Dermis blood vessel endothelial cell (primary cell): ENCODE measurements at regions not wholly inside any gene's neighbourhood (a gene's known extent, or its start where the extent isn't known, plus 50 kb on each side); places are given as distances from the start of the nearest gene placed in this dataset.
"Not testable (repeated sequence)": the region's sequence is repeated elsewhere in the genome, so short reads cannot be mapped to it uniquely, and the experiment has no call there.

ENCODE experiments used
- DNase-seq: peaks from one replicate; pipeline ENCODE4 v3.0.0; 2010

DNA sequence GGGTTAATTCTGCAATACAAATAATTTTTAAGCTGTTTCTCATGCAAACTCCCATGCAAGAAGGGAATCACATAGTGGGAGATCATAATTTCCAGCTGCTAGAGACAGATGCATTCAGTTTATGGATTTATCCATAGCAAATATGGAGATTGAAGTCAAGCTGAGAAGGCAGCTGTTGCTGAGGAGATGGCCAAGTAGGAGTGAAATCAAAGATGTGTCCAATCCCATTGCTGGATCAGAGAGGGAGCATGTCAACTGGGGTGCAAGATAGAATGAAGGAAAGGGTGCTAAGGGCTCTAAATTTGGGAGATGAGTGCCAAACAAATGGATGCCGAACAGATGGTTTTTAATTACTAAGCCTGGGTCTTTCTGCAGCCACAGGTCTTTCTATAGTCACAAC lies 504.5 kb downstream of the NFIB start:
- no peak for DNase-seq

DNA sequence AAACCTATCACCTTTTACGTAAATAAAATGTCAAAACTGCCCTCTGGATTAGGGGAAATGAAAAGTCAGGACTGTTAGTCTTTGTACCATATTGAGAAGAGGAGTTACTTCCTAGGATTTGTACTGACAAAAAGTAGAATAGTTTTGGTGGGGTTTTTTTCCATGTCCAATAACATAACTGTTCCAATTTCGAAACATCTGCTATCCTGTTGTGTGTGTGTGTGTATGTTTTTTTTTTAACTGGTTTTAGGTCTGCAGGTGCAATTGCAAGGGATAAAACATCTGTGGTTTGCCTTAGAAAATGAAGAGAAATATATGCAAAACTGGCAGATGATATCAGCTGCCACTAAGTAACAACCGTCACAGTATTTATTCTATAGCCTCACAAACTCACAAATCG lies 506.8 kb downstream of the NFIB start:
- DNase-seq: no peak

DNA sequence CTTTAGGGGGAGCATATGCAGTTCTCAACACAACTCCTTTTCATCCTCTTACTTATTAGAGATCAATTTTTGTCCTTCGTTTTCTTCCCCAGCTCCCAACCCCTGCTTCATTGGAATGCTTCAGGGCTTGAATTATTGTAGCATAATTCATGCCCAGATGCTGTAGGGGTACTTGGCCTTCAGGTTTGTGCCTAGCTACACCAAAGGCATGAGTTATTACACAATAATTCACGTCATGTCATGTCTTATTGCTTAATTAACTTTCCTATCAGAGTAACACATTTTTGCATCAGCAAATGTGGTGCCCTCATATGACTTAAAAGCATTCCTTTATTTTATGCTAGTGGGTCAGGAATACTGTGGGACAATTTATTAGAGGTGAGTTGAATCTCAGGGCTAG lies 507.2 kb downstream of the NFIB start:
- DNase-seq: no peak

DNA sequence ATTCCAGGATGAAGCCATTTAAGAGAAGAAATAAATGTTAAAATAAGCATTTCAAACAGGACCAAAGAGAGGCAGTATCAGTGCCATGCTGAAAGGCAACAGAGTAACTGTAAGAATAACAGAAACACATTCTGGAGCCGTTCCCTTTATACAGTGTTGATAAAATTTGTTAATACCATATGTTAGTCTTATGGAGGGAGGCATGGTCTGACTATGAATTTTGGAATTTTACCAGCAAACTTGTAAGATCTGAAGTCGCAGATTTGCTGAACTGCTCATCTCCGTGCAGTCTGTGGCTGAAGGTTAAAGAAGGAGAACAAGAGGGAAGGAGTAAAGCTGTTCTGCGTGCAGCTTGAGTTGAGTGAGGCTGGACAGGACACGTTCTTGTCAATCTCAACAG lies 508.4 kb downstream of the NFIB start:
- DNase-seq: no peak

DNA sequence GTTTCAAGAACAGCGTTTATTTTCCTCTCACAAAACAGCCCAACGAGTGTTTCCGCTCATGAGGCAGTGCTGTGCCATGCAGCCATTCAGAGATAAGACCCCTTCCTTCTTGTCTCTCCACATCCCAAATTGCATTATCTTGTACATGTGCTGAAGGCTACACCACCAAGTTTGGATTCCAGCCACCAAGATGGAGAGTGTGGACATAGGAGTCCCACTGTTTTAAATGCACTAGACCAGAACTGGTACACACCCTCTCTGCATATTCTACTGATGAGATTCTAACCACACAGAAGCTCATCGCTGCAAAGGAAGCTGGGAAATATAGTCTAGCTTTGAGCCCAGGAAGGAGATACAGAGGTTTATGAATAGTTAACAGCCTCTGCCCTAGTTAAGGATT lies 509.4 kb downstream of the NFIB start:
- no peak for DNase-seq

DNA sequence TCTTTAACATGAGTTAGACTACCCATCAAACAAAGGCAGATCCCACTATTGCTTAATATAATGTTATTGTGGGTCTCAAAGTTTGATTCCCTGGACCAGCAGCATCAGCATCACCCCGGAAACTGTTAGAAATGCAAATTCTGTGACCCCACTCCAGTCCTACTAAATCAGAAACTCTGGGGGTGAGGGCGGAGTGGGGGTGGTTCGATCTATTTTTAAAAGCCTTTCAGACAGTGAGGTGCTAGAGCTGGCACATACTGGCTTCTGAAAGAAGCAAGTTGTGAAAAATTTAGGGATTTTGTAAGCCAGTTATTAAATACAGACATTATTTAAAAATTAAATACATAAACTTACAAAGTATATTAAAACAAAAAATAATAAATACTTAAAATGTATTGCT lies 513.2 kb downstream of the NFIB start:
- DNase-seq: no peak

DNA sequence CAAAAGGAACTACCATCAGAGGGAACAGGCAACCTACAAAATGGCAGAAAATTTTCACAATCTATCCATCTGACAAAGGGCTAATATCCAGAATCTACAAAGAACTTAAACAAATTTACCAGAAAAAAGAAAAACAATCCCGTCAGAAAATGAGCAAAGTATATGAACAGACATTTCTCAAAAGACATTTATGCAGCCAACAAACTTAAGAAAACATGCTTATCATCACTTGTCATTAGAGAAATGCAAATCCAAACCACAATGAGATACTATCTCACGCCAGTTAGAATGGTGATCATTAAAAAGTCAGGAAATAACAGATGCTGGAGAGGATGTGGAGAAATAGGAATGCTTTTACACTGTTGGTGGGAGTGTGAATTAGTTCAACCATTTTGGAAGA lies 516.2 kb downstream of the NFIB start:
- DNase-seq: not testable (repeated sequence)

DNA sequence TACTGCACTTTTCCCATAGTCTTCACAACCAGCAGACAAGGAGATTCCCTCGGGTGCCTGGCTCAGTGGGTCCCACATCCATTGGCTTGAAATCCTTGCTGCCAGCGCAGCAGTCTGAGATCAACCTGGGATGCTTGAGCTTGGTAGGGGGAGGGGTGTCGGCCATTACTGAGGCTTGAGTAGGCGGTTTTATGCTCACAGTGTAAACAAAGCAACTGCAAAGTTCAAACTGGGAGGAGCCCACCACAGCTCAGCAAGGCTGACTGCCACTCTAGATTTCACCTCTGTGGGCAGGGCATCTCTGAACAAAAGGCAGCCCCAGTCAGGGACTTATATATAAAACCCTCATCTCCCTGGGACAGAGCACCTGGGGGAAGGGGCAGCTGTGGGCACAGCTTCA lies 512.3 kb upstream of the MPDZ start:
- no peak for DNase-seq

DNA sequence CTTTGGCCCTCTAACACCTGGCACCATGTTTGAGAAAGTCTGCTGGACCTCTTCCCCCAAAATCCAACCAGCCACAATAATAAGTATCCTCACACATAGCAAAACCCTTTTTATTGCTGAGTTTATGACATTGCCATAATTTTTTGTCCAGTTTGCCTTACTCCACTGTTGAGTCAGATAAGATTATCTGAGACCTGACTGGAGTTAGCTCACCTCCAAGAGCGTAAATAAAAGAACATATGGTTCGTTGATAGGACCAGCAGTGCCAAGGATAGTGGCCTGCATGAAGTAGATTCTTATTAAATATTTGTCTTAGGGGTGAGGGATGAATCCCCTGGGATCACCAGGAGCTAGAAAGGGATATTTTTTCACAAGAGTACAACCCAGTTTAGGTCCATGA lies 510.6 kb upstream of the MPDZ start:
- DNase-seq: no peak

DNA sequence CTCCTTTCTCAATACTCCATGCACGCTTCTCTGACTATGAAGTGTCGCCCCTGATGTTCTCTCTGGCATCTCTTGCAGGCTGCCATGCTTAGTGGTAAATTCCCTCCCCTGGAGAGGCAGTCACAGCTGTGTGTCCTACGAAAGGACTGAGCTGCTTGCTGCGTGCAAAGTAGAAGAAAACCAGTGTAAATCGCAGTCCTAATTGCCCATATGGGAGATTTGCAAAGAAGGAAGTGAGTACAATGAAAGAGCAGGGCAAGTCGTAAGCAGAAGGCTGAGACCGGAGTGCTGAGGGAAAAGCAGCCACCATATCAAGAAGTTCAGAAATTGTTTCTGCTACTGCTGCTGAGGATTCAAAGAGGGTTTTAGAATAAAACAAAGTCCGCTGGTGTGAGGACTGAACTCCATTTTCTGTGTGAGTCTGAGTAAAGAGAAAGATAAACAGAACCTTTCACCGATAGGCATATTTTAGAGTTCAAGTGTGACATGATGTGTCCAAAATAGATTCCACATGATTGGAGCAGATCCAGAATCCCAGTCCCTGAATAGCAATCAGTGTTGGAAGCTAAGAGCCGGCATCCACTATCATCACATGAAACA lies 507.8 kb upstream of the MPDZ start:
- DNase-seq: peak; percentile 58

DNA sequence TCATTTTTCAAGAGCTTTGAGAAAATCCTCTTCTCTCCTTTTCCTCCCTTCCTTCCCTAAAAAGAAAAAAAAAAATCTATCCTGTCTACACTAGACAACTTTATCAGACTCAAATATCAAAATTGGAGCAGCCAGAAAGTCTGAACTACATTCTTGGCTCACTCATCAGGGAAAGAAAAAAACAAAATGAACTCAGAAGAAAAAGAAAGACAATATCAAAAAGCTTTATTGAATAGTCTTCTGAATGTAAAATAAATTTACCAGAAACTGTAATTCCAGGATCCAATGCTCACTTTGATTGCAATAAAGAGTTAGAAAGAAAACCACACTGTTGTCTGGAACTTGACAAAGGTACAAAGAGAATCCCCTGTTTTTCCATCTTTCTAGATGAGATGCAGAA lies 507.2 kb upstream of the MPDZ start:
- no peak for DNase-seq

DNA sequence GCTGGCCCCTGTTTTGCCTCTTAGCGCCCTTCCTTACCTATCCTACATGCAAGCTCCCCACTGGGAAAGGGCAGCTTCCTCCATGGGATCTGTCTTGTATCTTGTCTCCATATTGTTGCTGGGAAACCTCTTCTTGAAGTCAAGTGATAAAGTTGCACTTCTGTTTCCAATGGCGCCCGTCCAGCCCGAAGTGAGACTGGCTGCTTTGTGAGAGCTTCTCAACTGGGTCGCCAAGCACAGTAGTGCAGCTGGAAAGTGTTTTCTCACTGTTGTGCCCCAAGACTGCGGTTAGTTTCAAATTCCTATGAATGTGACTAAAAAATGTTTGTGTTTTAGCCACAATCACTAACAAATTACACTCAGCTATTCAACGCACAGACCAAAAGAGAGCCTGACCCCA lies 506.6 kb upstream of the MPDZ start:
- no peak for DNase-seq

DNA sequence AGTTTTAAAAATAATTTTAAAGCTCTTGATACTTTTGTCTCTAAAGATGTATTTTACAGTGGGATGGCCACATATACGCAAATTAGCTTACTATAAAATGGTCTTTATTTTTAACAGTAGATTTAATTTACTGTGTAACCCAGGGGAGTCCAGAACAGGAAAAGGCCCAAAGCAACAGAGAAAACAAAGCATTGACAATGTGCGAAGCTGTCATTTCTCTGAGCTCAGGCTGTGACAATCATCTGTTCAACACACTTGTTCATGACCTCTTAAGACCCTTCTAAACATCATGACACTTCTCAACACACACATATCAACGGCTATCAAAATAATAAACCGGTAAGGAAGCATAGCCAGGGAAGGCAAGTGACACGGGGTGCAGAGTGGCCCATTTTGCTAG lies 499.6 kb upstream of the MPDZ start:
- DNase-seq: no peak

DNA sequence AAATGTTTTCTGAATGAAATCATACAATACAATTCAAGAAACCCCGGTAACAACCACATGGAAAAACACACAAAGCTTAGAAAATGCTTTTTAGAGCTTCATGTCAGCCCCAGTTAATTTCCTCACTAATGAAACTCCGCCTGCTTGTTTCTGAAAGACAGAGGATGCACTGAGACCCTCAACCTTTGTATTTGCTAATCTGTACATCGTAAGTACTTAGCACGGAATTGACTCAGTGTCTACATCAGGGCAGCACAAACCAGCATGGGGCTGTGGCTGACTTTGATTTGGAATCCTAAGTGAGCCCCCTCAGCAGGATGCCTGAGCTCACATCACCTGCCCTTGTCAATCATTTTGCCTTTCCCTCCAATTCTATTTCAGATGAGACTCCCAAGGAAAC lies 499.1 kb upstream of the MPDZ start:
- no peak for DNase-seq

DNA sequence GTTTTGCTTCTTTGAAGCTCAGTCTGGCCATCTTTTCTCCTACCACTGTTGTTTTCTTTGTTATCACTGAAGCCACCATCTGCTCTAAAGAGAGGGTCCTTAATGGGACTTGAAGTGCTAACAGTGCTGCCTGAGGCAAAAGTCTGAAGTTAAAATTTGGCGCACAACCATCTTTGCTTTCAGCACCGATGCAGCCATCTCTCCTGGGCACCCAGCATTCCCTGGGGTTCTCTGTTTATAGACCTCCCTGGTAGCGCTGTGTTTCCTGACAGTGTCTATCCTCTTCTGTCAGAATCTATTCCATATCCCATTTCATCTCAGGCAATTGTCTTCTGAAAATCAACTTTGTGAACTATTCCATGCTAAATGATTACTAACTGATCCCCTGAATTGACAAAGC lies 491.5 kb upstream of the MPDZ start:
- DNase-seq: no peak

DNA sequence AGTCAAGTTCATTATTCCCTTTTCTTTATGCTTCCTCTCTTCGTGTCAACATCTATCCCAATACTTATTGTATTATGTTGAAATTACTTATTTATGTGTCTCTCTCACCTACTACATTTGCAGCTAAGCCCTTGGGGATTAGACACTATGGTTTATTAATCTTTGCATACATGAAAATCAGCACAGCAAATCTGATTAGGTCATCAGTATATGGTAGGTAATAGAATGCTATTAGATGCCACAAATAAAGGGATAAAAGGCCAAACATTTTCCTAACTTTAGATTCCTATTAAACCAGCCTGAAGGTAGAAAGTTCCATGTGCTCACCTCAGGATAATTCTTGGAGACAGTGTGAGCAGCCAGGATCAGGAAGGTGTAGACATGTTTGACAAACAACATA lies 490.1 kb upstream of the MPDZ start:
- no peak for DNase-seq

DNA sequence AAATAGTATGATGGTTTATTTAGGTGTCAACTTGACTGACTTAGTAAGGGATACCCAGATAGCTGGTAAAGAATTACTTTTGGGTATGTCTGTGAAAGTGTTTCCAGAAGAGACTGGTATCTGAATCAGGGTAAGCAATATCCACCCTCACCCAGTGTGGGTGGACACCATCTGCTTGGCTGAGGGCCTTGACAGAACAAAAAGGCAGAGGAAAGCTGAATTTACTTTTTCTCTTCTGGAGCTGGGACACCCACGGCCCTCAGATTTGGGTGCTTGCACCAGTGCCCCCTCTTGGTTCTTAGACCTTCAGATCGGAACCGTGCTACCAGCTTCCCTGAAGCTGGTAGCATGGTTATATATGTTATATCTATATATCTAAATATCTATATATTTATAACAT lies 489.5 kb upstream of the MPDZ start:
- no peak for DNase-seq

DNA sequence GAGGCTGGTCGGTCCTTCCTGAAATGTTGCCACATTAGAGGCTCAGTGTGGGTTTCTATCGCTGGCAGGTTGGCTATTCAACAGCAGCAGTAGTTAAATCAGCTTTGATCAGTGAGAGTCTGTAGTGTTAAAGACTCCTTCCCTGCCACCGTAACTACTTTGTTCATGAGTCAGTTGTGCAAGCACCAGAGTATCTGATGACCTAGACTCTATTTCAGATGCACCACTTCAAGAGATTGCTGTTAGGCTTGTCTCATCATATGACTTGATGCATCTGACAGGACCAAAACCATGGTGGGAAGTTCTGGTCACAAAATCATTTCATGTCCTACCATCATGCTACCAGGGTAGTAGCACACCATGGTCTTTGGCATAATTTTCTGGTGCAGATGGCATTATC lies 482.7 kb upstream of the MPDZ start:
- no peak for DNase-seq

DNA sequence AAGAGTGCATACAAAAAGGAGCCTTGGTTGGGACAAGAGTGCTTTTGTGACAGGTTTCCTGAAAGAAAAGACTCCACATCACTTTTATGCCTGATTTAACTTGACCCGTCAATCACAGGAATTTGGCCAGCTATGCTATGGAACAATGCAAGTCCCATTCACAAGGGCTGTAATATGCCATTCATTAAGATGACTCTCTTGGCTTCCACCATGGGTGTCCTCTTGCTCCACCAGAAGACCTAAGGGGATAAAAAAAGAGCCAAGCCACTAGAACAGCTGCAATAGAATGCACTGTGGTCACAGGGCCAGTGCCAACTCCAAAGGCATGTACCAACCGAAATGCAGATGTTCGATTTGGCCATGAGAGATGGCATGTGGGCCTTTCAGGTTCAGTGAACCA lies 480.1 kb upstream of the MPDZ start:
- no peak for DNase-seq

DNA sequence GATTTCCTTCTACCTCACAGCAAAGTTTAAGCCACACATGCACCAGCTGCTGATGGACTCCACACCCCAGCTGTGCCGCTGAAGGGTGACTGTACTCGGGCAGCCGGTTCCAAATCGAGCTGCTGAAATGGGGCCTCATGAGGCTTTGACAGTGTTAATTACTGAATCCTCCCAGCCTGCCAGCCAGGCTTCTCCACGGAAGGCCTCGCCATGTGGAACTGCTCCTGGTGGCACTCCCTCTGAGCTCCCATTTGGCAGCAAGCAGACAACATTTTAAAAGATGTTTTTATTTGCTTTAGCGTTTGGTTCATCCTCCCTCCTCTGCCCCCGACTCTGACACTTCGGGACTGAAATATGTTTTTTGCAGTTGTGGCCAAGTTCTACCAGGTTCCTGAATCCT lies 479.4 kb upstream of the MPDZ start:
- DNase-seq: no peak

DNA sequence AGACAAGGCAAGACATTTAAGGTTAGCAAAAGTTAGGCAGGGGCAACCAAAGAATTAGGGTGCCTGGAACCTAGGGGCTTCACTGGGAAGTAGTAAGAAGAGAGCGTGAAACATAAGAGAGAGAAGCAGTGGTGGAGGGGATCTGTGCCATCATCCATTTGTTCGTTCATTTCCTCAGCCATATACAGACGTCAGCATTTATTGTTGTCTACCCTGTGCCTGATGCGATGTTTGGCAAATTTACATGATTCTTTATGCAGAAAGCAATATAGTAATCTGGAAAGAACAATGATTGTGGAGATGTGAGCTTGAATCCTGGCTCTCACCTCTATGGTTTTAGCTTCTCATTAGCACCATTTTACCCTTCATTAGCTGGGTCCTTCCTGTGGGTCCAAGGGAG lies 477.5 kb upstream of the MPDZ start:
- no peak for DNase-seq

DNA sequence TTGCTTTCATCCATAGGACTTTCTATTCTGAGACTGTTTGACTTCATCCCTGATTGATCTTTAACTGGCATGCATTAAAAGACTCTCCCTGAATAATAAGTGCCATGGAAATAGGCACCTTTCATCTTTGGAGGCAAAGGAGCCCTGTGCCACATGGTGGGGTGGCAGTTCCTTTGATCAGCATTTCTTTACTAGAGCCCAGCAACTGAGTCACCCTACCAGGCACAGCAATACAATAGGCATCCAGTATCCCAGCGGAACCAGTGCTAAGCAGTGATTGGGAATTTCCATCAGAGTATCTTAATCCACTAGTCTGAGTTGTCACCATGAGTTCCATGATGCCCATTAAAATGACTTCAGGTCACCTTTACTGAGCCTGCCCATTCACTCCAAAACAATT lies 476.1 kb upstream of the MPDZ start:
- peak; percentile 15 for DNase-seq

DNA sequence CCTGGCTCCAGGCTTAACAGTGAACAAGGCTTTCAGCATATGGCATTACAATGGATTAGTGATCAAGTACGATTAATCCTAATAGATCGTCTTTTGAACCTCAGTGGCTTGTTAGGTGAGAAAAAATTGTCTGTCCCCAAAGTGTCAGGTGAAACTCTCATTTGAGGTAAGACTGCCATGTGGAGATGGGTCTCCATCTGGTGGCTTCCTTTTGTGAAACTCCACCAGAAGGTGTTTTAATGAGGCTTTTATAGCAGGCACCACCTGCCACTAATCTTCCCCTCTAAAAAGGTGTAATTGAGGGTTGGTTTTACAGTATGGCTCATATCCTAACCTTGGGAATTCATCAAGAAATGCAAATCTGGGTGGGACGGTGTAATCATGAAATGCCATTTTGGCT lies 471.1 kb upstream of the MPDZ start:
- DNase-seq: no peak

DNA sequence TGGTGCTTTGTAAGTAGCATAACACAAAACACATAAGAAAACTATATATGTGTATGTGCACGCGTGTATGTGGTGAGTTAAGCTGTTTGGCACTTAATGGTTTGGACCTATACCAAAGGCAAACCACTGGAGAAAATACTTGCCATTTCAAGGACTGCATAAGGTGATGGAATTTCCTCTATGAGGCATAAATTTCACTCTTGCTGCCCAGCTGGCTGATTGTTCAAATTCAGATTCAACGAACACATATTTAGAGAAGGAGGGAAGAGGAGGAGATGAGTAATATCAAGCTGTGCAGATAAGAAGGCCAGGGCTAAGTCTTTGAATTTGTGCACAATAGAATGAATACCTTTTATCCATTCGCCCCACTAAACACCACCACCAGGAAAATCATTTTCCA lies 470.6 kb upstream of the MPDZ start:
- DNase-seq: peak; percentile 91

DNA sequence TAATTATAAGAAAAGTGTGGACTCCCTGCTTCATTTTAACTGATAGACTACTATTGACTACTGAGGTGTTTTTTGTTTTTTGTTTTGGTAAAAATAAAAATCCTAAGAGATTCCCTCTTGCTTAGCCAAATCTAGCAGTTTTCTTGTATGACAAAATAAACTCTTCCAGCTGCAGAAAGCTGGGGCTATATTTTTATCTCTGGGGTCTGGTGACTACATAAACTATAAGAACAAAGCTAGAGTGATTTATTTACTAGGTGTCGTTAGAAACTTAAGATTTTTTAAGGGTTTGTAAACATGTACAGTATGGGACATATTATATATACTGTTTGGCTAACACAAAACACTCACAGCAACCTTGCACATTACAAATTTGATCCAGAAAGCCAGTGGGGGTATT lies 467.4 kb upstream of the MPDZ start:
- no peak for DNase-seq
